GM23338 (cell line): ENCODE measurements at regions not wholly inside any gene's neighbourhood (a gene's known extent, or its start where the extent isn't known, plus 50 kb on each side); places are given as distances from the start of the nearest gene placed in this dataset.

Experiments used
- ATAC-seq: fragments of 200-7000 bp; cut with Tn5 transposase; 3 replicates; pipeline ENCODE4 v1.9.1; 2020
- DNase-seq: peaks from one replicate; pipeline ENCODE4 v3.0.0-alpha.2; 2015; ENCODE audit warnings: low spot score
- H2AFZ ChIP-seq: fragments of 200-600 bp; sonication (generic); 2 replicates; pipeline ENCODE4 v1.8.0; 2016; ENCODE audit warnings: antibody characterized with exemption, mild to moderate bottlenecking, moderate library complexity
- H3F3A ChIP-seq: fragments of 200-600 bp; sonication (generic); replicated peaks from 2 replicates; pipeline ENCODE4 v1.8.0; 2017; ENCODE audit warnings: antibody characterized with exemption, mixed run types, low read depth
- H3K27ac ChIP-seq: fragments of 200-600 bp; sonication (generic); 2 replicates; pipeline ENCODE4 v1.6.1; 2016; ENCODE audit warnings: low read depth
- H3K27me3 ChIP-seq: fragments of 200-600 bp; sonication (generic); 2 replicates; pipeline ENCODE4 v1.8.0; 2016; ENCODE audit warnings: mild to moderate bottlenecking, mixed run types, moderate library complexity; ENCODE audit not compliant: insufficient read depth
- H3K36me3 ChIP-seq: fragments of 200-600 bp; sonication (generic); 2 replicates; pipeline ENCODE4 v1.8.0; 2016; ENCODE audit warnings: mild to moderate bottlenecking; ENCODE audit not compliant: insufficient read depth
- H3K4me1 ChIP-seq: fragments of 200-600 bp; sonication (generic); 2 replicates; pipeline ENCODE4 v1.8.0; 2016; ENCODE audit warnings: mild to moderate bottlenecking, moderate library complexity; ENCODE audit not compliant: insufficient read depth
- H3K4me2 ChIP-seq: fragments of 200-600 bp; sonication (generic); 2 replicates; pipeline ENCODE4 v1.7.1; 2017; ENCODE audit warnings: mixed run types
- H3K4me3 ChIP-seq: fragments of 200-600 bp; sonication (generic); 2 replicates; pipeline ENCODE4 v1.6.1; 2016; ENCODE audit warnings: mixed run types
- H3K79me2 ChIP-seq: fragments of 200-600 bp; sonication (generic); replicated peaks from 2 replicates; pipeline ENCODE4 v1.8.0; 2017; ENCODE audit warnings: mild to moderate bottlenecking; ENCODE audit not compliant: insufficient read depth
- H3K9me2 ChIP-seq: fragments of 200-600 bp; sonication (generic); 2 replicates; pipeline ENCODE4 v1.8.0; 2017; ENCODE audit not compliant: insufficient read depth
- H4K20me1 ChIP-seq: fragments of 200-600 bp; sonication (generic); replicated peaks from 2 replicates; pipeline ENCODE4 v1.8.0; 2017; ENCODE audit warnings: mild to moderate bottlenecking; ENCODE audit not compliant: insufficient read depth
- H3K27ac Mint-ChIP-seq: 2 replicates; pipeline ENCODE4 v1.8.0; 2020; ENCODE audit warnings: inconsistent platforms, mild to moderate bottlenecking, moderate library complexity, mixed read lengths
- H3K27me3 Mint-ChIP-seq: 3 replicates; pipeline ENCODE4 v1.8.0; 2022; ENCODE audit warnings: low read depth, mild to moderate bottlenecking, moderate library complexity, mixed read lengths, inconsistent platforms; ENCODE audit not compliant: insufficient read depth, poor library complexity
- H3K36me3 Mint-ChIP-seq: 3 replicates; pipeline ENCODE4 v1.8.0; 2021; ENCODE audit warnings: low read depth, mild to moderate bottlenecking, inconsistent platforms, moderate library complexity, mixed read lengths
- H3K4me1 Mint-ChIP-seq: 3 replicates; pipeline ENCODE4 v1.8.0; 2020; ENCODE audit warnings: mild to moderate bottlenecking, inconsistent platforms, mixed read lengths
- H3K4me3 Mint-ChIP-seq: 3 replicates; pipeline ENCODE4 v1.8.0; 2021; ENCODE audit warnings: moderate library complexity, mild to moderate bottlenecking, inconsistent platforms, mixed read lengths
- H3K9me3 Mint-ChIP-seq: 3 replicates; pipeline ENCODE4 v1.8.0; 2020; ENCODE audit warnings: moderate library complexity, mild to moderate bottlenecking, inconsistent platforms, mixed read lengths
- CREB1 ChIP-seq: fragments of 250-450 bp; sonication (Bioruptor Pico); IDR thresholded peaks from 2 replicates; pipeline ENCODE4 v1.5.0; 2020; ENCODE audit warnings: low read depth, mild to moderate bottlenecking, moderate library complexity
- EZH2phosphoT487 ChIP-seq: fragments of 200-600 bp; sonication (generic); IDR thresholded peaks from one replicate; pipeline ENCODE4 v1.8.1; 2018; ENCODE audit warnings: antibody characterized with exemption; ENCODE audit not compliant: unreplicated experiment
- JUNB ChIP-seq: IDR thresholded peaks from one replicate; pipeline ENCODE4 v1.6.1; 2016; ENCODE audit warnings: antibody characterized with exemption; ENCODE audit not compliant: unreplicated experiment
- NANOG ChIP-seq: IDR thresholded peaks from 2 replicates; pipeline ENCODE4 v1.6.1; 2016; ENCODE audit warnings: antibody characterized with exemption, borderline replicate concordance
- POLR2AphosphoS5 ChIP-seq: IDR thresholded peaks from 2 replicates; pipeline ENCODE4 v1.6.1; 2016; ENCODE audit warnings: antibody characterized with exemption, low read depth
- STAT1 ChIP-seq: IDR thresholded peaks from one replicate; pipeline ENCODE4 v1.6.1; 2016; ENCODE audit warnings: antibody characterized with exemption; ENCODE audit not compliant: unreplicated experiment
- ZNF462 ChIP-seq: fragments of 250-450 bp; sonication (Bioruptor Pico); IDR thresholded peaks from 2 replicates; pipeline ENCODE4 v1.5.0; 2020; ENCODE audit warnings: mild to moderate bottlenecking, moderate library complexity

- Histone ChIP-seq H3K79me2 (no peaks in the 10 kb centered on the region), H3K27me3 (no peaks in the 10 kb centered on the region), H3K9me2 (no peaks in the 10 kb centered on the region), H3K36me3 (peaks cover 7% of the 10 kb centered on the region; the same call in 1 of the 2 replicates), H3K4me3 (no peak overlapping the region), H3K4me1 (no peaks in the 10 kb centered on the region), H4K20me1 (no peaks in the 10 kb centered on the region), H3K27ac (no peak overlapping the region), H2AFZ (no peak overlapping the region), H3F3A (no peaks in the 10 kb centered on the region), H3K4me2 (no peak overlapping the region)
- H3K36me3 Mint-ChIP-seq, result peaks cover 11% of the 10 kb centered on the region
- H3K4me1 Mint-ChIP-seq, result peaks cover 5% of the 10 kb centered on the region
- H3K9me3 Mint-ChIP-seq, result peaks cover 15% of the 10 kb centered on the region
- no peak for ATAC-seq
- no peak for TF ChIP-seq ZNF462
- TF ChIP-seq NANOG, result no peak
- no peak for TF ChIP-seq POLR2AphosphoS5
- no peak for TF ChIP-seq STAT1
- no peak for TF ChIP-seq EZH2phosphoT487
- no peak for DNase-seq
- H3K27me3 Mint-ChIP-seq, result peaks cover 2% of the 10 kb centered on the region
- H3K4me3 Mint-ChIP-seq, result no peak overlapping the region
- H3K27ac Mint-ChIP-seq, result no peak overlapping the region
Observed at GRCh38 chr2:39568116-39568515, 97.6 kb upstream of the TMEM178A start.

DNA sequence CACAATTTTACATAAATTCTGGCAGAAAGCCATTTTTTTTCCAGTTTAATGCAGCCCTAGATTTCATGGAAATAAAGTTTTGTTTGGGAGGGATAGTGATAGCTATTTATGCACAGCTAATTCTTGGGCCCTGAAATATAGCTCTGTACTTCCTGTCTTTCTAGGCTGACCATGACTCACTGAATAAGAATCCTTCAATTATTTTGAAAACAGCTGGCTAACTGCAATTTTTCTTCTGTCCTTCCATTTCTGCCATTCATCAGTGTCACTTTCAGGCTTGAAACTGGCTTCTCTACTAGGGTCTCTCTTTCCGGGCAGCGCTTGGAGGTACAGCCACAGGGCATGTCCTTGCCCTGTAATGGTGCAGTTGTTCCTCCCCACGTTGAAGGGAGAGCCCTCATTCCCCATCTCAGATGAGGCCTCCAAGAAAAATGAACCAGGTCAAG, 97.1 kb upstream of the TMEM178A start:
- H3K9me3 Mint-ChIP-seq, result peaks cover 11% of the 10 kb centered on the region
- Histone ChIP-seq H2AFZ (no peak overlapping the region), H3K9me2 (no peaks in the 10 kb centered on the region), H3K27ac (no peak overlapping the region), H3K36me3 (peaks cover 4% of the 10 kb centered on the region; the same call in 1 of the 2 replicates), H3K4me2 (no peak overlapping the region), H3K4me3 (no peak overlapping the region), H3K4me1 (no peaks in the 10 kb centered on the region), H3K79me2 (no peaks in the 10 kb centered on the region), H4K20me1 (no peaks in the 10 kb centered on the region), H3F3A (no peaks in the 10 kb centered on the region), H3K27me3 (no peaks in the 10 kb centered on the region)
- no peak for TF ChIP-seq POLR2AphosphoS5
- TF ChIP-seq ZNF462, result no peak
- no peak for TF ChIP-seq EZH2phosphoT487
- TF ChIP-seq CREB1 (CRISPR knock-in tag), result no peak
- TF ChIP-seq JUNB, result no peak
- ATAC-seq, result no peak
- H3K4me1 Mint-ChIP-seq, result peaks cover 5% of the 10 kb centered on the region
- H3K27me3 Mint-ChIP-seq, result peaks cover 2% of the 10 kb centered on the region
- no peak for DNase-seq
- no peak overlapping the region for H3K4me3 Mint-ChIP-seq
- H3K36me3 Mint-ChIP-seq, result peaks cover 8% of the 10 kb centered on the region
- no peak overlapping the region for H3K27ac Mint-ChIP-seq
